Stomach (tissue), 4 donors: ENCODE measurements at regions not wholly inside any gene's neighbourhood (a gene's known extent, or its start where the extent isn't known, plus 50 kb on each side); places are given as distances from the start of the nearest gene placed in this dataset.

Experiments used
- CTCF ChIP-seq, 7 experiments: fragments of 450-650 bp in 4 of 7; fragments of 200-600 bp in 3 of 7; sonication (generic) in 3 of 7; IDR thresholded peaks; one replicate each; pipeline ENCODE4 v1.5.1; 2016 to 2019; ENCODE audit warnings: antibody characterized with exemption in 7 of 7, control low read depth in 2 of 7, mild to moderate bottlenecking in 1 of 7
- POLR2AphosphoS5 ChIP-seq, 3 donors: sonication (generic); formaldehyde crosslinking; IDR thresholded peaks; one replicate each; pipeline ENCODE4 v1.6.1; 2016; ENCODE audit warnings: antibody characterized with exemption in 3 of 3

GRCh38 chr13:73169971-73170370, 111.2 kb downstream of the KLF5 start:
- TF ChIP-seq CTCF (IDR thresholded peaks at IDR 0.05) (no peak), POLR2AphosphoS5 (IDR thresholded peaks at IDR 0.05) (no peak)
